K562 (cell line): ENCODE measurements at regions not wholly inside any gene's neighbourhood (a gene's known extent, or its start where the extent isn't known, plus 50 kb on each side); places are given as distances from the start of the nearest gene placed in this dataset.

Experiments used
- ATAC-seq: fragments of 200-7000 bp; cut with Tn5 transposase; 3 replicates; pipeline ENCODE4 v1.9.1; 2020; ENCODE audit warnings: moderate library complexity
- BruUV-seq: library from RNA; stranded (reverse); fragments of 400-500 nt; replicated peaks from 2 replicates; lab custom pipeline; 2021; lab: Mats Ljungman, UMichigan
- CTCF ChIA-PET: fragments of 300-600 bp; formaldehyde crosslinking; extraction: SDS; loops from one replicate; lab custom pipeline; 2021; ENCODE audit warnings: low intra/inter-chr PET ratio; lab: Yijun Ruan, JAX
- POLR2A ChIA-PET: fragments of 300-600, 350-650 bp; sonication (Branson Sonifier 250); formaldehyde crosslinking; extraction: SDS; loops from one replicate; lab custom pipeline; 2021; ENCODE audit warnings: antibody characterized with exemption, inconsistent platforms; lab: Yijun Ruan, JAX
- DNase-seq, 4 experiments: peaks; one replicate each; pipeline versions ENCODE4 v3.0.0 to v3.0.0-alpha.2; 2011 to 2018; ENCODE audit warnings: low spot score in 3 of 4, mixed read lengths in 3 of 4; ENCODE audit errors: extremely low read depth in 1 of 4
- FAIRE-seq: peaks from 2 replicates; lab custom pipeline; 2011; peaks lifted over from hg19 to GRCh38; lab: Jason Lieb, UNC
- H2AFZ ChIP-seq: 2 replicates; pipeline ENCODE4 v1.6.0; 2011; ENCODE audit warnings: low read depth, low read length, control low read depth, inconsistent platforms
- H3K27ac ChIP-seq: fragments of 200-600 bp; 3 replicates; pipeline ENCODE4 v1.8.0; 2011; ENCODE audit warnings: low read depth, mild to moderate bottlenecking, control low read depth, inconsistent platforms, low read length, moderate library complexity, mixed read lengths; ENCODE audit errors: extremely low read depth
- H3K27me3 ChIP-seq, 2 experiments: fragments of 300-600 bp in 1 of 2; 2 replicates in 1 of 2; 3 replicates in 1 of 2; pipeline versions ENCODE4 v1.6.0 to v1.8.0; 2011; ENCODE audit warnings: inconsistent platforms in 2 of 2, low read length in 2 of 2, mild to moderate bottlenecking in 1 of 2, mixed read lengths in 1 of 2, moderate library complexity in 1 of 2; ENCODE audit not compliant: control insufficient read depth in 2 of 2, insufficient read depth in 2 of 2
- H3K36me3 ChIP-seq: fragments of 300-600 bp; 3 replicates; pipeline ENCODE4 v1.8.0; 2011; ENCODE audit warnings: mild to moderate bottlenecking, low read length, inconsistent platforms; ENCODE audit not compliant: control insufficient read depth, insufficient read depth
- H3K4me1 ChIP-seq, 2 experiments: fragments of 200-600 bp in 1 of 2; replicated peaks in 1 of 2; 2 replicates in 1 of 2; 3 replicates in 1 of 2; pipeline versions ENCODE4 v1.5.1 to v1.8.0; 2011; ENCODE audit warnings: inconsistent platforms in 2 of 2, low read length in 2 of 2, mild to moderate bottlenecking in 1 of 2, mixed read lengths in 1 of 2, moderate library complexity in 1 of 2; ENCODE audit not compliant: control insufficient read depth in 2 of 2, insufficient read depth in 2 of 2
- H3K4me2 ChIP-seq: 2 replicates; pipeline ENCODE4 v1.6.1; 2011; ENCODE audit warnings: low read length, control low read depth, inconsistent platforms, mixed read lengths; ENCODE audit not compliant: insufficient read depth
- H3K4me3 ChIP-seq: fragments of 200-600 bp; sonication (generic), shearing (Covaris generic); 2 replicates; pipeline ENCODE4 v1.5.1; 2016; ENCODE audit warnings: control low read depth, inconsistent platforms
- H3K79me2 ChIP-seq: fragments of 200-600 bp; 3 replicates; pipeline ENCODE4 v1.8.0; 2011; ENCODE audit warnings: low read length, inconsistent platforms; ENCODE audit not compliant: control insufficient read depth, insufficient read depth
- H3K9ac ChIP-seq, 2 experiments: 2 replicates each; pipeline versions ENCODE4 v1.6.0 to v1.6.1; 2011; ENCODE audit warnings: low read depth in 2 of 2, low read length in 2 of 2, control low read depth in 1 of 2, inconsistent platforms in 1 of 2, mild to moderate bottlenecking in 1 of 2, mixed read lengths in 1 of 2; ENCODE audit not compliant: insufficient read depth in 1 of 2
- H3K9me1 ChIP-seq: one replicate; pipeline ENCODE4 v1.6.0; 2011; ENCODE audit warnings: inconsistent platforms, mild to moderate bottlenecking, low read length, moderate library complexity; ENCODE audit not compliant: control insufficient read depth, insufficient read depth
- H3K9me3 ChIP-seq: replicated peaks from 2 replicates; pipeline ENCODE4 v1.5.1; 2011; ENCODE audit warnings: low read depth, low read length, inconsistent platforms; ENCODE audit not compliant: control insufficient read depth, insufficient read depth
- H4K20me1 ChIP-seq: replicated peaks from 2 replicates; pipeline ENCODE4 v1.6.1; 2011; ENCODE audit warnings: low read length, inconsistent platforms, mixed read lengths; ENCODE audit not compliant: control insufficient read depth, insufficient read depth
- CHD1 ChIP-seq: fragments of 200-600 bp; sonication (generic); IDR thresholded peaks from one replicate; pipeline ENCODE4 v1.6.1; 2012; ENCODE audit warnings: mild to moderate bottlenecking, moderate library complexity, low read length, inconsistent platforms
- CHD2 ChIP-seq: IDR thresholded peaks from 2 replicates; pipeline ENCODE4 v1.6.1; 2011; ENCODE audit warnings: low read depth, low read length
- EZH2 ChIP-seq: IDR thresholded peaks from 2 replicates; pipeline ENCODE4 v1.6.1; 2012; ENCODE audit warnings: low read depth, mild to moderate bottlenecking, inconsistent platforms, low read length, borderline replicate concordance
- IFI16 ChIP-seq: fragments of 250-450 bp; sonication (Bioruptor Pico); IDR thresholded peaks from 2 replicates; pipeline ENCODE4 v2.1.2; 2022; ENCODE audit warnings: mild to moderate bottlenecking, inconsistent platforms
- MECOM ChIP-seq: fragments of 250-450 bp; sonication (Bioruptor Pico); IDR thresholded peaks from 2 replicates; pipeline ENCODE4 v1.8.0; 2022; ENCODE audit warnings: inconsistent platforms
- MEF2A ChIP-seq: IDR thresholded peaks from 2 replicates; pipeline ENCODE4 v1.6.1; 2011; ENCODE audit warnings: low read depth, mild to moderate bottlenecking, low read length, moderate library complexity; ENCODE audit not compliant: control insufficient read depth
- NRF1 ChIP-seq, 2 experiments: fragments of 450-650 bp; IDR thresholded peaks in 1 of 2; conservative IDR thresholded peaks in 1 of 2; 2 replicates each; pipeline ENCODE4 v1.6.1; 2014; ENCODE audit warnings: mild to moderate bottlenecking in 2 of 2
- POLR2B ChIP-seq: fragments of 450-650 bp; IDR thresholded peaks from 2 replicates; pipeline ENCODE4 v1.6.1; 2018; ENCODE audit warnings: low read depth; ENCODE audit not compliant: partially characterized antibody
- SMARCA4 ChIP-seq: fragments of 450-650 bp; IDR thresholded peaks from 2 replicates; pipeline ENCODE4 v1.6.1; 2016
- STAT5A ChIP-seq: IDR thresholded peaks from 2 replicates; pipeline ENCODE4 v1.6.1; 2012; ENCODE audit warnings: low read length, inconsistent platforms, borderline replicate concordance
- TAF9B ChIP-seq: fragments of 450-650 bp; IDR thresholded peaks from 2 replicates; pipeline ENCODE4 v1.6.1; 2018; ENCODE audit warnings: mild to moderate bottlenecking; ENCODE audit not compliant: partially characterized antibody
- ZBTB8A ChIP-seq: fragments of 450-650 bp; IDR thresholded peaks from 2 replicates; pipeline ENCODE4 v1.6.1; 2018; ENCODE audit warnings: mild to moderate bottlenecking, moderate library complexity; ENCODE audit not compliant: partially characterized antibody
- ZC3H11A ChIP-seq: IDR thresholded peaks from 2 replicates; pipeline ENCODE4 v1.6.1; 2012; ENCODE audit warnings: low read depth, low read length, improper control_type of control experiment
- ZNF57 ChIP-seq: fragments of 450-650 bp; formaldehyde crosslinking; IDR thresholded peaks from 2 replicates; pipeline ENCODE4 v1.4.0; 2020; ENCODE audit warnings: mild to moderate bottlenecking, moderate library complexity
- ZNF644 ChIP-seq: fragments of 200-800 bp; sonication (Bioruptor generic); IDR thresholded peaks from 2 replicates; pipeline ENCODE4 v1.6.1; 2016; ENCODE audit warnings: low read depth, missing genetic modification characterization, missing compliant biosample characterization
- WGBS: fragments of 100-300 bp; shearing (Covaris generic); methylation state at CpG from one replicate; pipeline ENCODE4 v1.1.6; 2016; ENCODE audit warnings: low coverage, mixed read lengths; ENCODE audit not compliant: insufficient coverage; ENCODE audit errors: missing lambda C conversion rate; 5-methylcytosine and 5-hydroxymethylcytosine counted together
- in situ Hi-C: fragments of 300-500 bp; cut with MboI; formaldehyde crosslinking; loops from 4 replicates; pipeline ENCODE4 v1.15.0; 2018; ENCODE audit warnings: inconsistent platforms, mixed read lengths
- intact Hi-C: fragments of 100-400 bp; cut with micrococcal nuclease; formaldehyde crosslinking; loops from 2 replicates; pipeline ENCODE4 v1.14.2; 2022
- TF ChIP-seq, protein P1 (sequence below): fragments of 450-650 bp; IDR thresholded peaks from 2 replicates; pipeline ENCODE4 v1.6.1; 2017; ENCODE audit warnings: mild to moderate bottlenecking, moderate library complexity
- TF ChIP-seq, protein P2 (sequence below): fragments of 450-650 bp; IDR thresholded peaks from 2 replicates; pipeline ENCODE4 v1.6.1; 2016
- TF ChIP-seq, protein P3 (sequence below), 3 experiments: fragments of 200-800 bp in 1 of 3; fragments of 250-450 bp in 1 of 3; fragments of 450-650 bp in 1 of 3; sonication (Bioruptor Pico) in 1 of 3; sonication (Bioruptor generic) in 1 of 3; formaldehyde crosslinking in 1 of 3; IDR thresholded peaks; 2 replicates each; pipeline versions ENCODE4 v1.6.1 to v1.8.0; 2016 to 2022; ENCODE audit warnings: mild to moderate bottlenecking in 2 of 3, missing genetic modification characterization in 2 of 3, missing compliant biosample characterization in 1 of 3, moderate library complexity in 1 of 3

DNA sequence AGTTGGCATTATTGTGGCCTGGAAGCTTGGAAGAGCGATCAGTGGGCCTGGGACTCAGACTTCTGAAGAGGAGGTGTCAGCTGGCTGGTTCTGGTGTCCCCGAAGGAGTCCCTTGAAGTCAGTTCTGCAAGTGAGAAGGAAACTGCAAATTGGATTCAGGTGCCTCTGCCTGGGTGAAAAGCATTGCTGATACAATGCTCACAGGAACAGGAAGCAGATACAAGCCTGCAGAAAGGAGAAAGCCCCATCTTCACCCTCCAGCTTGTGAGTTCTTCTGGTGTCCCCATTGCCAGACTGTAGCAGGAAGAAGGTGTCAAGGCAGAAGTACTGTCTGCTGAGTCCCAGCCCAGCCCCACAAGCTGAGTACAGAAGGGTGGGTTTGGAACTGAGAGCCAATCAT, 271.3 kb downstream of the PLOD2 start (continued):
- no peak for TF ChIP-seq ZNF644
- TF ChIP-seq, protein P1, sequence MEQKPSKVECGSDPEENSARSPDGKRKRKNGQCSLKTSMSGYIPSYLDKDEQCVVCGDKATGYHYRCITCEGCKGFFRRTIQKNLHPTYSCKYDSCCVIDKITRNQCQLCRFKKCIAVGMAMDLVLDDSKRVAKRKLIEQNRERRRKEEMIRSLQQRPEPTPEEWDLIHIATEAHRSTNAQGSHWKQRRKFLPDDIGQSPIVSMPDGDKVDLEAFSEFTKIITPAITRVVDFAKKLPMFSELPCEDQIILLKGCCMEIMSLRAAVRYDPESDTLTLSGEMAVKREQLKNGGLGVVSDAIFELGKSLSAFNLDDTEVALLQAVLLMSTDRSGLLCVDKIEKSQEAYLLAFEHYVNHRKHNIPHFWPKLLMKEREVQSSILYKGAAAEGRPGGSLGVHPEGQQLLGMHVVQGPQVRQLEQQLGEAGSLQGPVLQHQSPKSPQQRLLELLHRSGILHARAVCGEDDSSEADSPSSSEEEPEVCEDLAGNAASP, result no peak

- Histone ChIP-seq H3K27me3 (no peaks in the 10 kb centered on the region), H2AFZ (no peak overlapping the region), H4K20me1 (no peaks in the 10 kb centered on the region), H3K36me3 (no peaks in the 10 kb centered on the region), H3K27ac (no peak overlapping the region), H3K79me2 (no peaks in the 10 kb centered on the region), H3K9me1 (no peaks in the 10 kb centered on the region), H3K9ac (no peak overlapping the region), H3K4me3 (no peak overlapping the region), H3K4me2 (no peak overlapping the region), H3K4me1 (no peaks in the 10 kb centered on the region), H3K9me3 (no peaks in the 10 kb centered on the region)
- in situ Hi-C loops, result no loop called here
- POLR2A ChIA-PET, result interaction anchor here (0.6 kb wide), 1 partner anchor 1547 kb away, joined by 3 read pairs; no protein-coding TSS in a partner anchor
- DNase-seq, result no peak
- CTCF ChIA-PET, result no interaction called here
- no peak for FAIRE-seq
- no TSS peak for BruUV-seq
- no peak for ATAC-seq
- 0% methylated on average over 3 of the region's 3 CpGs for WGBS
- intact Hi-C loops, result no loop called here
- TF ChIP-seq SMARCA4 (no peak), ZBTB8A (no peak), NRF1 (conservative IDR thresholded peaks at IDR 0.05 in 1 of 2, IDR thresholded peaks at IDR 0.05 in 1 of 2) (no peak), EZH2 (no peak), MECOM (CRISPR knock-in tag) (no peak), MEF2A (no peak), ZNF57 (CRISPR knock-in tag) (no peak), CHD1 (no peak), CHD2 (no peak), TAF9B (no peak), IFI16 (no peak), POLR2B (no peak), ZC3H11A (no peak), STAT5A (no peak)
- TF ChIP-seq, protein P2, sequence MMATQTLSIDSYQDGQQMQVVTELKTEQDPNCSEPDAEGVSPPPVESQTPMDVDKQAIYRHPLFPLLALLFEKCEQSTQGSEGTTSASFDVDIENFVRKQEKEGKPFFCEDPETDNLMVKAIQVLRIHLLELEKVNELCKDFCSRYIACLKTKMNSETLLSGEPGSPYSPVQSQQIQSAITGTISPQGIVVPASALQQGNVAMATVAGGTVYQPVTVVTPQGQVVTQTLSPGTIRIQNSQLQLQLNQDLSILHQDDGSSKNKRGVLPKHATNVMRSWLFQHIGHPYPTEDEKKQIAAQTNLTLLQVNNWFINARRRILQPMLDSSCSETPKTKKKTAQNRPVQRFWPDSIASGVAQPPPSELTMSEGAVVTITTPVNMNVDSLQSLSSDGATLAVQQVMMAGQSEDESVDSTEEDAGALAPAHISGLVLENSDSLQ, result no peak
- TF ChIP-seq, protein P3, sequence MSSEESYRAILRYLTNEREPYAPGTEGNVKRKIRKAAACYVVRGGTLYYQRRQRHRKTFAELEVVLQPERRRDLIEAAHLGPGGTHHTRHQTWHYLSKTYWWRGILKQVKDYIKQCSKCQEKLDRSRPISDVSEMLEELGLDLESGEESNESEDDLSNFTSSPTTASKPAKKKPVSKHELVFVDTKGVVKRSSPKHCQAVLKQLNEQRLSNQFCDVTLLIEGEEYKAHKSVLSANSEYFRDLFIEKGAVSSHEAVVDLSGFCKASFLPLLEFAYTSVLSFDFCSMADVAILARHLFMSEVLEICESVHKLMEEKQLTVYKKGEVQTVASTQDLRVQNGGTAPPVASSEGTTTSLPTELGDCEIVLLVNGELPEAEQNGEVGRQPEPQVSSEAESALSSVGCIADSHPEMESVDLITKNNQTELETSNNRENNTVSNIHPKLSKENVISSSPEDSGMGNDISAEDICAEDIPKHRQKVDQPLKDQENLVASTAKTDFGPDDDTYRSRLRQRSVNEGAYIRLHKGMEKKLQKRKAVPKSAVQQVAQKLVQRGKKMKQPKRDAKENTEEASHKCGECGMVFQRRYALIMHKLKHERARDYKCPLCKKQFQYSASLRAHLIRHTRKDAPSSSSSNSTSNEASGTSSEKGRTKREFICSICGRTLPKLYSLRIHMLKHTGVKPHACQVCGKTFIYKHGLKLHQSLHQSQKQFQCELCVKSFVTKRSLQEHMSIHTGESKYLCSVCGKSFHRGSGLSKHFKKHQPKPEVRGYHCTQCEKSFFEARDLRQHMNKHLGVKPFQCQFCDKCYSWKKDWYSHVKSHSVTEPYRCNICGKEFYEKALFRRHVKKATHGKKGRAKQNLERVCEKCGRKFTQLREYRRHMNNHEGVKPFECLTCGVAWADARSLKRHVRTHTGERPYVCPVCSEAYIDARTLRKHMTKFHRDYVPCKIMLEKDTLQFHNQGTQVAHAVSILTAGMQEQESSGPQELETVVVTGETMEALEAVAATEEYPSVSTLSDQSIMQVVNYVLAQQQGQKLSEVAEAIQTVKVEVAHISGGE (CRISPR knock-in tag; IDR thresholded peaks at IDR 0.05), result no peak
Observed at GRCh38 chr3:145892869-145893268, 268.1 kb downstream of the PLOD2 start.
